ENCODE measurements at regions not wholly inside any gene's neighbourhood (a gene's known extent, or its start where the extent isn't known, plus 50 kb on each side); places are given as distances from the start of the nearest gene placed in this dataset.
"Not testable (repeated sequence)": the region's sequence is repeated elsewhere in the genome, so short reads cannot be mapped to it uniquely, and the experiment has no call there.

DNA sequence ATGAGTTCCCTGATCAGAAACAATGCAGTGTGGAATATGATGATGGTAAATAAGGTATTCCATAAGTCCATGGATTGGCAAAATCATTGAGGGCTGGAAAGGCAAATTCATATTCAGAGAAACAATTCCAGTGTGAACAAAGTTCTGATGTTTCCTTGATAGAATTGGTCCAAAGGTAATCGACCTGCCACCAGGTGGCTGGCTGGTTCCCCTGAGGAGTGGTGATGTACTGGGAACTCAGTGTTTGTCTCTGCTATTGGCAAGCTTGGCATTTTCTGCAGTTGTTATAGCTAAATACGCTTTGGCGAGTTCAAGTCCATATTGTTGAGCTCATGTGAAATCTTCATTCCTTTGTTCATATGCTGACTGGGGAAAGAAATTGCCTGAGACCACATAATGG, 165.5 kb upstream of the PTGFR start:
- Histone ChIP-seq H3K4me3 (ENCODE audit: low read length in 2 of 2) (no peak overlapping the region), H3K27me3 (ENCODE audit: control insufficient read depth in 1 of 2, insufficient read depth in 2 of 2, low read length in 2 of 2) (no peaks in the 10 kb centered on the region), H3K9me3 (ENCODE audit: control insufficient read depth in 2 of 2, low read length in 2 of 2) (no peaks in the 10 kb centered on the region), H3K27ac (ENCODE audit: low read length) (no peak overlapping the region), H3K9ac (ENCODE audit: low read length in 2 of 2) (no peak overlapping the region), H3K4me1 (ENCODE audit: control insufficient read depth, insufficient read depth, low read length) (no peaks in the 10 kb centered on the region), H3K36me3 (ENCODE audit: control insufficient read depth in 2 of 2, insufficient read depth in 2 of 2, low read length in 2 of 2) (no peaks in the 10 kb centered on the region)

DNA sequence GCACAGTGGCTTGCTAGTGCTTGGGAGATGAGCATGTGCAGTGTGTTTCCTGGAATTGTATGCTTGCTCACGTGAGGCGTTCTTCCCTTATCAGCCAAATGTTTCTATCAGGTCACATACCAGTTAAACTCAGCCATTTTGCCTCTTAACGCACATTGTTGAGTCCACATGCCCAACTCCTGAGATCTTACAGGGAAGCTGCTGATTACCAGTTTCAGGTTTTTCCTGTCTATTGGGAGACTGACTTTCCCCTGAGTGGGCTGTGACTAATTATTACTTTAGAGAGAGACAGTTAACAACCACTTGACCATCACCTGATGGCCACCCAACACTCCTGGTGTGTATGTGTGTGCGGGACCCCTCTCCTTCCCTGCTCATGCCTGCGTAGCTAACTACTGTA, 161.3 kb upstream of the PTGFR start:
- Histone ChIP-seq H3K36me3 (ENCODE audit: control insufficient read depth in 2 of 2, insufficient read depth in 2 of 2, low read length in 2 of 2) (no peaks in the 10 kb centered on the region), H3K9me3 (ENCODE audit: control insufficient read depth in 2 of 2, low read length in 2 of 2) (no peaks in the 10 kb centered on the region), H3K4me3 (ENCODE audit: low read length in 2 of 2) (no peak overlapping the region), H3K27ac (ENCODE audit: low read length) (no peak overlapping the region), H3K9ac (ENCODE audit: low read length in 2 of 2) (no peak overlapping the region), H3K27me3 (ENCODE audit: control insufficient read depth in 1 of 2, insufficient read depth in 2 of 2, low read length in 2 of 2) (no peaks in the 10 kb centered on the region), H3K4me1 (ENCODE audit: control insufficient read depth, insufficient read depth, low read length) (no peaks in the 10 kb centered on the region)

DNA sequence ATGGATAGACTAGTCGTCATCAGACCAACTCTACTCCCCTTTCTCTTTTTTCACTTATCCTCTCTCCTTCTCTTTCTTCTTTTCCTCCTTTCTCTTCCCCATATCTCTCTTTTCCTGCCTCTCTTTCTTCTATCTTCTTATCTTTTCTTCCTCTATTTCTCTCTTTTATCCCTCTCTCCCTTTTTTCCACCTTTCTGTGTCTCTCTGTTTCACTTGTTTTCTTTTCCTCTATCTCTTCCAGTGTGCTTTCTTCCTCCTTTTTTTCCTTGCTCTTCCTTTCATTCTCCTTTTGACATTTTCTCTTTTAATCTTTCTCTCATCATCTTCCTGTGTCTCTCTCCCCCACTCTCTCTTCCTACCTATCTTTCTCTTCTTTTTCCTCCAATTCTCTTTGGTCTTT, 159.0 kb upstream of the PTGFR start:
- no peaks in the 10 kb centered on the region for H3K27me3 ChIP-seq (ENCODE audit: control insufficient read depth in 1 of 2, insufficient read depth in 2 of 2, low read length in 2 of 2)
- no peaks in the 10 kb centered on the region for H3K36me3 ChIP-seq (ENCODE audit: control insufficient read depth in 2 of 2, insufficient read depth in 2 of 2, low read length in 2 of 2)
- H3K4me1 ChIP-seq (ENCODE audit: control insufficient read depth, insufficient read depth, low read length) = no peaks in the 10 kb centered on the region
- no peak overlapping the region for H3K27ac ChIP-seq (ENCODE audit: low read length)
- no peak overlapping the region for H3K4me3 ChIP-seq (ENCODE audit: low read length in 2 of 2)
- no peak overlapping the region for H3K9ac ChIP-seq (ENCODE audit: low read length in 2 of 2)
- no peaks in the 10 kb centered on the region for H3K9me3 ChIP-seq (ENCODE audit: control insufficient read depth in 2 of 2, low read length in 2 of 2)

DNA sequence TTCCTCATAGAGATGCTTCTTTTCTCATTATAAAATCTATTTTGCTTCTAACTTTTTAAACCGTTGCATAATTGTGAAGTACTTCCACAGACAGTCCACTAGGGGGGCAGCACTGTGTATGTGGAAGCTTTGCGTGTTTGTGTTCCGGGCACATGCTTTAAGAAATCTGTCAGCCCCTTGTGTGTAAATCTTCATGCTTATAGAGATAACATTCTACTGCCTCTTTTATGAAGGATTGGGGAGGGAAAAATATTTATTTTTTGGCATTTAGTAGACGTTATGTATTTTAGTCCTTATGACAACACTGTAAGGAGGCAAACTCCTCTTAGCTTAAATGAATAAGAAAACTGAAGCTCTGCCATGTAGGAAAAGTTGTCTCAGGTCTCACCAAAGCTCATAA, 157.3 kb upstream of the PTGFR start:
- no peaks in the 10 kb centered on the region for H3K36me3 ChIP-seq (ENCODE audit: control insufficient read depth in 2 of 2, insufficient read depth in 2 of 2, low read length in 2 of 2)
- H3K27ac ChIP-seq (ENCODE audit: low read length) = no peak overlapping the region
- no peak overlapping the region for H3K4me3 ChIP-seq (ENCODE audit: low read length in 2 of 2)
- H3K9me3 ChIP-seq (ENCODE audit: control insufficient read depth in 2 of 2, low read length in 2 of 2) = no peaks in the 10 kb centered on the region
- H3K4me1 ChIP-seq (ENCODE audit: control insufficient read depth, insufficient read depth, low read length) = no peaks in the 10 kb centered on the region
- H3K9ac ChIP-seq (ENCODE audit: low read length in 2 of 2) = no peak overlapping the region
- H3K27me3 ChIP-seq (ENCODE audit: control insufficient read depth in 1 of 2, insufficient read depth in 2 of 2, low read length in 2 of 2) = no peaks in the 10 kb centered on the region

DNA sequence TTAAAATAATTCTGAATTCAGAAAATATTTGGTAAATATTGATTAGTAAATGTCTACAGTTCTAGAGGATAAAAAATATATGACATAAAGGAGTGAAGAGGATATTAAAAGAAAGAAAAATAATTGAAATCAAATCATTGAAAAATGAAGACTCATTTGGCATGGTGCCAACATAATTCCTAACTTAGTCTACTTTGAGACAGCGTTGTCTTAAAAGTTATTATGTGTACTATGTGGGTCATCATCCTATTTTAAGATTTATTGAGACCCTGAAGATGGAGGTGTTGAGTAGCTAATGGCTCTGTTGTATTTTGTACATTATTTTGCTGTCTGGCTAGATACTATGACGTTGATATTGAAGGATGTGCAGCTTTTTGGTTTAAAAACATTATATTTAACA, 156.7 kb upstream of the PTGFR start:
- Histone ChIP-seq H3K36me3 (ENCODE audit: control insufficient read depth in 2 of 2, insufficient read depth in 2 of 2, low read length in 2 of 2) (no peaks in the 10 kb centered on the region), H3K27ac (ENCODE audit: low read length) (no peak overlapping the region), H3K4me1 (ENCODE audit: control insufficient read depth, insufficient read depth, low read length) (no peaks in the 10 kb centered on the region), H3K4me3 (ENCODE audit: low read length in 2 of 2) (no peak overlapping the region), H3K9me3 (ENCODE audit: control insufficient read depth in 2 of 2, low read length in 2 of 2) (no peaks in the 10 kb centered on the region), H3K9ac (ENCODE audit: low read length in 2 of 2) (no peak overlapping the region), H3K27me3 (ENCODE audit: control insufficient read depth in 1 of 2, insufficient read depth in 2 of 2, low read length in 2 of 2) (no peaks in the 10 kb centered on the region)

DNA sequence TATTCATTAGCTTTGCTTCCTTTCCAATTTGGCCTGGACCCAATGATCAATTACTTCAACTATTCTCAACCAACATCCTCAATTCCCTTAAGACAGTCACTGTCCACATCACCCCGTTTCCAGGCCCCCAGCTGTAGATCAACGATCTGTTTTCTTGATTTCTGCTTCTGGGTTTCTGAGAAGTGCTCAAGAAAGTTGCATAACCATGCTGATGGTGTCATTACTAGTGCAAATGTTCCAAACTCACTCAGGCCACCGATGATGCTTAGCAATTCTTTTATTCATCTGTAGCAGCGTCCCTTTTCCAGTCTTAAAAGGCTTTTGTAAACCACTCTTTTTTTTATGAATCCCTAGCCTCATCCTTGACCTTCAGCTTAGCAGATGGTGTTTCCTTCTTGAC, 155.8 kb upstream of the PTGFR start:
- Histone ChIP-seq H3K4me3 (ENCODE audit: low read length in 2 of 2) (no peak overlapping the region), H3K27ac (ENCODE audit: low read length) (no peak overlapping the region), H3K9ac (ENCODE audit: low read length in 2 of 2) (no peak overlapping the region), H3K36me3 (ENCODE audit: control insufficient read depth in 2 of 2, insufficient read depth in 2 of 2, low read length in 2 of 2) (no peaks in the 10 kb centered on the region), H3K9me3 (ENCODE audit: control insufficient read depth in 2 of 2, low read length in 2 of 2) (no peaks in the 10 kb centered on the region), H3K4me1 (ENCODE audit: control insufficient read depth, insufficient read depth, low read length) (no peaks in the 10 kb centered on the region), H3K27me3 (ENCODE audit: control insufficient read depth in 1 of 2, insufficient read depth in 2 of 2, low read length in 2 of 2) (no peaks in the 10 kb centered on the region)

DNA sequence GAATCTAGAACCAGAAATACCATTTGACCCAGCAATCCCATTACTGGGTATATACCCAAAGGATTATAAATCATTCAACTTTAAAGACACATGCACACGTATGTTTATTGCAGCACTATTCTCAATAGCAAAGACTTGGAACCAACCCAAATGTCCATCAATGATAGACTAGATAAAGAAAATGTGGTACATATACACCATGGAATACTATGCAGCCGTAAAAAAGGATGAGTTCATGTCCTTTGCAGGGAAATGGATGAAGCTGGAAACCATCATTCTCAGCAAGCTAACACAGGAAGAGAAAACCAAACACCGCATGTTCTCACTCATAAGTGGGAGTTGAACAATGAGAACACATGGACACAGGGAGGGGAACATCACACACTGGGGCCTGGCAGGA, 154.0 kb upstream of the PTGFR start:
- H3K9ac ChIP-seq (ENCODE audit: low read length in 2 of 2); H3K4me3 ChIP-seq (ENCODE audit: low read length in 2 of 2); H3K27ac ChIP-seq (ENCODE audit: low read length); H3K9me3 ChIP-seq (ENCODE audit: control insufficient read depth in 2 of 2, low read length in 2 of 2); H3K27me3 ChIP-seq (ENCODE audit: control insufficient read depth in 1 of 2, insufficient read depth in 2 of 2, low read length in 2 of 2); H3K36me3 ChIP-seq (ENCODE audit: control insufficient read depth in 2 of 2, insufficient read depth in 2 of 2, low read length in 2 of 2); H3K4me1 ChIP-seq (ENCODE audit: control insufficient read depth, insufficient read depth, low read length): not testable (repeated sequence)

DNA sequence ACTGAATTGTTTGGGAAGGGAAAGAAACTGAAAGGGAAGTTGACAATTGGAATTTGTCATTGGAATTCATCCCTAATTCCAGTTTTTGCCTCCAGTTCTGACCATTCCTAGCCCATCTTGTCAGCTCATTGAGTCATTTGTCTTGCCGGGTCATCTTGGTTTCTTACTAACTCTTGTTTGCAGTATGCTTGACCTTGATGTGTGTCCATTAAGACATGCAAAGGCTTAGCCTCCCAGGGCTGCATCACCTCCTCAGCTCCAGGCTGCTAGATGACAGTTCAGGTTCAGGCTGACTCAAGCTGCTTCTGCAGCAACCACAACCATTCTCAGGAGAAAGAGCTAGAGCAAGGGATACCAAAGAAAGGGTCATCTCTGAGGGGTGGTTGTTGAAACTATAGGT, 151.3 kb upstream of the PTGFR start:
- Histone ChIP-seq H3K9ac (ENCODE audit: low read length in 2 of 2) (no peak overlapping the region), H3K9me3 (ENCODE audit: control insufficient read depth in 2 of 2, low read length in 2 of 2) (no peaks in the 10 kb centered on the region), H3K36me3 (ENCODE audit: control insufficient read depth in 2 of 2, insufficient read depth in 2 of 2, low read length in 2 of 2) (no peaks in the 10 kb centered on the region), H3K27ac (ENCODE audit: low read length) (no peak overlapping the region), H3K4me3 (ENCODE audit: low read length in 2 of 2) (no peak overlapping the region), H3K27me3 (ENCODE audit: control insufficient read depth in 1 of 2, insufficient read depth in 2 of 2, low read length in 2 of 2) (no peaks in the 10 kb centered on the region), H3K4me1 (ENCODE audit: control insufficient read depth, insufficient read depth, low read length) (no peaks in the 10 kb centered on the region)

DNA sequence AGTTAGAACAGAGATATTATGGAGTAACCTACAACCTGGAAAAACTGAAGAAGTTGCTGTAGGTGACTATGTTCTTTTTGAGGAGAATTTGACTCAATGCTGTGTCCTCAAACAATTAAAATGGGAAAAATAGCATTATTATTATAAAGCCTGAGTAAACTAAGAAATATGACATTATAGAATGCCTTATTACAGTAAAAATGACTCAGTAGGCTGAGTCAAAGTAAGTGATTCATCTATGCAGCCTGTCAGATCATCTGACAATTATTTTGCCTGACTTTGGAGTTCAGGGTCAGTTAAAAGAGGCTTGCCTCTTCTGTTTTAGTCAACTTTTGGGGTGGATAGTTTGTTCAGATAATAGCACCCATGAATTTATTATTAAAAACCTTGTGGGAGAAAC, 150.8 kb upstream of the PTGFR start:
- Histone ChIP-seq H3K27me3 (ENCODE audit: control insufficient read depth in 1 of 2, insufficient read depth in 2 of 2, low read length in 2 of 2) (no peaks in the 10 kb centered on the region), H3K9ac (ENCODE audit: low read length in 2 of 2) (no peak overlapping the region), H3K9me3 (ENCODE audit: control insufficient read depth in 2 of 2, low read length in 2 of 2) (no peaks in the 10 kb centered on the region), H3K4me1 (ENCODE audit: control insufficient read depth, insufficient read depth, low read length) (no peaks in the 10 kb centered on the region), H3K4me3 (ENCODE audit: low read length in 2 of 2) (no peak overlapping the region), H3K36me3 (ENCODE audit: control insufficient read depth in 2 of 2, insufficient read depth in 2 of 2, low read length in 2 of 2) (no peaks in the 10 kb centered on the region), H3K27ac (ENCODE audit: low read length) (no peak overlapping the region)

DNA sequence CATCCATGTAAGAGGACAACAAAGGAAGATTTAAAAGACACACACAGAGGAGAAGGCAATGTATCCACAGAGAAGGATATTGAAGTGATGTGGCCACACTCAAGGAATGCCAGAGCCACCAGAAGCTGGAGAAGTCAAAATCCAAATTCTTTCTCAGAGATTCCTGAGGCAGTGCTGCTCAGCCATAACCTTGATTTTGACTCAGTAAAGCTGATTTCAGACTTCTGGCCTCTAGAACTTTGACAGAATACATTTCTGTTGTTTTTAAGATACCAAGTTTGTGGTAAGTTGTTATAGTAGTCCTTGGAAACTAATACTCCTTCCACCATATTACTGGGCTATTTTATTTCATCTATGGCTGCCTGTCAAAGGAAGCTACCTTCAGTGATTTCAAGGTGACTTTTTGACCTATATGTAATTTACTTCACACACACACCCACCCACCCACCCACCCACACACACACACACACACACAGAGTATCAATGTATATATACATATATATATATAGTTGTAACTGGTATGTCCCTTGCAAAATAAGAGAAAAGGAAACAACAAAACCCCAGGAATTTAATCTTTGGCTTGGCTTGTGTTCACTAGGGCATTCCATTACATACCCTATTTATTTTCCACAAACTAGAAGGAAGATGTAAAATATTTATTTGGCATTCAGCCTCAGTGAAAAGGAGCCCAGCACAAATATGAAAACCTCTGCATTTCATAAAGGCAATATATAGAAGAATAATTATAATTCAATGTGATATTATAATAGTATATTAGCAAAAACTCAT, 142.1 kb upstream of the PTGFR start:
- Histone ChIP-seq H3K4me3 (ENCODE audit: low read length in 2 of 2) (no peak overlapping the region), H3K27me3 (ENCODE audit: control insufficient read depth in 1 of 2, insufficient read depth in 2 of 2, low read length in 2 of 2) (no peaks in the 10 kb centered on the region), H3K4me1 (ENCODE audit: control insufficient read depth, insufficient read depth, low read length) (no peaks in the 10 kb centered on the region), H3K9ac (ENCODE audit: low read length in 2 of 2) (no peak overlapping the region), H3K9me3 (ENCODE audit: control insufficient read depth in 2 of 2, low read length in 2 of 2) (no peaks in the 10 kb centered on the region), H3K27ac (ENCODE audit: low read length) (no peak overlapping the region), H3K36me3 (ENCODE audit: control insufficient read depth in 2 of 2, insufficient read depth in 2 of 2, low read length in 2 of 2) (no peaks in the 10 kb centered on the region)

DNA sequence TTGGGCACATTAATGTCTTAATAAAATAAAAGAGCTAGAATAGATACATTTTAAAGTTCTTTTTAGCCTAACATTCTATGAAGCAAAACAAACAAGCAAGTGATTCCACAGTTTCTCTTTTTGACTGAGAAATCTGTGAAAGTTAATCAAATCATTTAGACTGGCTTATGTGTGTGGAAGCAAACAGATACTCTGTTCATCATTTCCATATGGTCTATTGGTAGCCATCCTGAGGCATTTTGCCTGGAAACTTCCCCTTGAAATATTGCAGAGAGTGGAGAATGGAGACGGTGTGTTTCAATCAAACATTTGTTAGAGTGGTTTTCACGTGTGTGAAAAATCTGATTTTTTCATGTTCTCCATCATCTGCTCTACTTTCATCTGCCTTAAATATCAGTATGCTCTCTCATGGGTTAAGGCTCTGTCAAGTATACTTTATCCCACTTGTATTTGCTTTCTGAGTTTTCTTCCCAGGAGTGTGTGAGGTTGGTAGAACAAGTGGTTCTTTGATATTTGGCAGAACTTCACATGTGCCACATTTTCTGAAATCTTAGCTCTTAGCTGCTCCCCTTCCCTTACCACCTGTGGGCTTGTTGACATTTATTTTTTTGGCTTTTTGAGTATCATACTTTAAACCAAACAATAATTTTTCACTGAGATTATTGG, 139.1 kb upstream of the PTGFR start:
- Histone ChIP-seq H3K36me3 (ENCODE audit: control insufficient read depth in 2 of 2, insufficient read depth in 2 of 2, low read length in 2 of 2) (no peaks in the 10 kb centered on the region), H3K4me1 (ENCODE audit: control insufficient read depth, insufficient read depth, low read length) (no peaks in the 10 kb centered on the region), H3K27me3 (ENCODE audit: control insufficient read depth in 1 of 2, insufficient read depth in 2 of 2, low read length in 2 of 2) (no peaks in the 10 kb centered on the region), H3K27ac (ENCODE audit: low read length) (no peak overlapping the region), H3K9me3 (ENCODE audit: control insufficient read depth in 2 of 2, low read length in 2 of 2) (no peaks in the 10 kb centered on the region), H3K9ac (ENCODE audit: low read length in 2 of 2) (no peak overlapping the region), H3K4me3 (ENCODE audit: low read length in 2 of 2) (no peak overlapping the region)

Data from stomach smooth muscle (tissue), 2 donors.